Activated B cell treated with CpG ODN at 0.5 μM for 24 hours (primary cell): ENCODE measurements at regions not wholly inside any gene's neighbourhood (a gene's known extent, or its start where the extent isn't known, plus 50 kb on each side); places are given as distances from the start of the nearest gene placed in this dataset.

ENCODE experiments used
- ATAC-seq: fragments of 200-7000 bp; cut with Tn5 transposase; one replicate; pipeline ENCODE4 v1.10.0; 2021; ENCODE audit warnings: low read depth, mild to moderate bottlenecking, moderate library complexity
- CTCF ChIA-PET: fragments of 350-600 bp; sonication (Branson Sonifier 250); formaldehyde crosslinking; loops from one replicate; lab custom pipeline; 2021; ENCODE audit warnings: antibody characterized with exemption; lab: Charles Lee
- POLR2A ChIA-PET: fragments of 350-600 bp; sonication (Branson Sonifier 250); formaldehyde crosslinking; loops from one replicate; lab custom pipeline; 2021; ENCODE audit warnings: antibody characterized with exemption; lab: Charles Lee
- DNase-seq: peaks from one replicate; pipeline ENCODE4 v3.0.0; 2022
- H3K27ac Mint-ChIP-seq: one replicate; pipeline ENCODE4 v1.8.0; 2020; ENCODE audit warnings: mixed read lengths
- H3K27me3 Mint-ChIP-seq: one replicate; pipeline ENCODE4 v1.8.0; 2021; ENCODE audit warnings: mixed read lengths
- H3K36me3 Mint-ChIP-seq: one replicate; pipeline ENCODE4 v1.8.0; 2021; ENCODE audit warnings: low read depth, mixed read lengths
- H3K4me1 Mint-ChIP-seq: one replicate; pipeline ENCODE4 v1.8.0; 2021; ENCODE audit warnings: mixed read lengths
- H3K4me3 Mint-ChIP-seq: one replicate; pipeline ENCODE4 v1.8.0; 2020; ENCODE audit warnings: mild to moderate bottlenecking, mixed read lengths
- H3K9me3 Mint-ChIP-seq: one replicate; pipeline ENCODE4 v1.8.0; 2020; ENCODE audit warnings: mixed read lengths
- intact Hi-C: fragments of 100-400 bp; cut with micrococcal nuclease; formaldehyde crosslinking; loops from one replicate; pipeline ENCODE4 v1.15.1; 2024
- TF ChIP-seq, protein P1 (sequence below): fragments of 200-600 bp; IDR thresholded peaks from one replicate; pipeline ENCODE4 v1.8.0; 2022; ENCODE audit warnings: antibody characterized with exemption, mild to moderate bottlenecking

DNA sequence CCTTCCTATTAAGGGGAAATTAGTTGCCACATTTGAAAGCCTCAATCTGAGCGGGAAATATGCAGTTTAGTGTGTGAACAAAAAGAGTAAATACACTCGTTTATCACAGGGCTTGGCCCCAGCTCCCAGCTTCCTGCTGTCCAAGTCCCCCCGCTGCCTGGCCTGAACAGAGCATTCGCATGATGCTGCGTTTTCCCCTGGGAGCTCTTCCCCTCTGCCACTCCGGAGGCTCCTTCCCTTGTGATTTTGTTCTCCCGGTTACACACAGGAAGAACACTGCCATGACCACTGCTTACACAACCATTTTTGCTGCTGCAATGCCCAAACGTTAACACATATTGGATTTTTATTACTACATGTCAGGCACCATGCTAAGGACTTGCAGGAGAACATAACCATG lies 120.7 kb upstream of the ADARB2 start:
- Mint-ChIP-seq H3K4me1 (no peaks in the 10 kb centered on the region), H3K9me3 (no peaks in the 10 kb centered on the region), H3K4me3 (no peak overlapping the region), H3K27me3 (peaks cover 5% of the 10 kb centered on the region), H3K36me3 (no peaks in the 10 kb centered on the region), H3K27ac (no peak overlapping the region)
- DNase-seq (no peak), ATAC-seq (no peak)
- CTCF ChIA-PET: no interaction called here
- TF ChIP-seq, protein P1, sequence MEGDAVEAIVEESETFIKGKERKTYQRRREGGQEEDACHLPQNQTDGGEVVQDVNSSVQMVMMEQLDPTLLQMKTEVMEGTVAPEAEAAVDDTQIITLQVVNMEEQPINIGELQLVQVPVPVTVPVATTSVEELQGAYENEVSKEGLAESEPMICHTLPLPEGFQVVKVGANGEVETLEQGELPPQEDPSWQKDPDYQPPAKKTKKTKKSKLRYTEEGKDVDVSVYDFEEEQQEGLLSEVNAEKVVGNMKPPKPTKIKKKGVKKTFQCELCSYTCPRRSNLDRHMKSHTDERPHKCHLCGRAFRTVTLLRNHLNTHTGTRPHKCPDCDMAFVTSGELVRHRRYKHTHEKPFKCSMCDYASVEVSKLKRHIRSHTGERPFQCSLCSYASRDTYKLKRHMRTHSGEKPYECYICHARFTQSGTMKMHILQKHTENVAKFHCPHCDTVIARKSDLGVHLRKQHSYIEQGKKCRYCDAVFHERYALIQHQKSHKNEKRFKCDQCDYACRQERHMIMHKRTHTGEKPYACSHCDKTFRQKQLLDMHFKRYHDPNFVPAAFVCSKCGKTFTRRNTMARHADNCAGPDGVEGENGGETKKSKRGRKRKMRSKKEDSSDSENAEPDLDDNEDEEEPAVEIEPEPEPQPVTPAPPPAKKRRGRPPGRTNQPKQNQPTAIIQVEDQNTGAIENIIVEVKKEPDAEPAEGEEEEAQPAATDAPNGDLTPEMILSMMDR: no peak
- POLR2A ChIA-PET: no interaction called here
- intact Hi-C loops: no loop called here

DNA sequence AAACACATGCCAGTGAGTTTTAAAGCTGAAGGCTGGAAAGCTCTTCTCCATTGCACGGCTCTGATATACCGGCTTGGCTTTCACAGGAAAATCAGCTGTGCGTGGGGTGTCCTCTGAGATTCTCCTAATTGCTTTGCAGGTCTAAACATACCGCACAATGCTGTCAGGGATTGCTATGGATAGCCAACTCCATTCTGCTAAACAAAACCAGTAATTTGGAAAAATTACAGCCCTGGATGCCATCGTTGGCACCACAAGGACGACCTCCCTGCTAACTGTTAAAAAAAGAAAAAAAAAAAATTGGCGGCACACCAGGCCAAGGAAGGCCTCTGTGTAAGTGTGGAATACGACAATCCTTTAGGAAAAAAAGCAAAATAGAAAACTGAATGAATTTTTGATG lies 118.6 kb upstream of the ADARB2 start:
- intact Hi-C loops: no loop called here
- peaks cover 5% of the 10 kb centered on the region for H3K27me3 Mint-ChIP-seq
- no peak overlapping the region for H3K4me3 Mint-ChIP-seq
- ChIA-PET CTCF (no interaction called here), POLR2A (no interaction called here)
- DNase-seq: no peak
- H3K4me1 Mint-ChIP-seq: no peaks in the 10 kb centered on the region
- ATAC-seq: no peak
- H3K36me3 Mint-ChIP-seq: no peaks in the 10 kb centered on the region
- H3K9me3 Mint-ChIP-seq: no peaks in the 10 kb centered on the region
- no peak overlapping the region for H3K27ac Mint-ChIP-seq
- TF ChIP-seq, protein P1: no peak

DNA sequence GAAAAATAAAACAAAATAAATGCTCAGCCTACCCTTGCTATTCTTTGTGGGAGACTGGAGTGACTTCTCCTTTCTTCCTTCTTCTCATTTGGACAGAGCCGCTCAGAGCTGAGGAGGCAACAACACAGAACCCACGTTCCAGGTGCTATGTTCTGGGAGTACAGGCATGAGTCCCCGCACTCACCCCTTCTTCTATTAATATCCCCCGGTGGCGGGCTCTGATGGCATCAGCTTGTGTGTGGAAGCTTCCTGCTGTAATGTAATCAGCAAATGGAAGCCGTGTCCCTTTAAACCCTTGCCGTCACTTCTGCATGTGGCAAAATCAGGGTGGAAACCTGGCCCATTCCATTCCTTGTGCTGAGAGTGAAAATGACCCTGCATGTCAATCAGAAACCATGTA lies 116.9 kb upstream of the ADARB2 start:
- peaks cover 5% of the 10 kb centered on the region for H3K27me3 Mint-ChIP-seq
- H3K27ac Mint-ChIP-seq: no peak overlapping the region
- no peaks in the 10 kb centered on the region for H3K36me3 Mint-ChIP-seq
- H3K4me3 Mint-ChIP-seq: no peak overlapping the region
- no peaks in the 10 kb centered on the region for H3K9me3 Mint-ChIP-seq
- H3K4me1 Mint-ChIP-seq: no peaks in the 10 kb centered on the region
- ATAC-seq (no peak), DNase-seq (no peak)
- ChIA-PET POLR2A (no interaction called here), CTCF (no interaction called here)
- intact Hi-C loops: no loop called here
- TF ChIP-seq, protein P1: no peak

DNA sequence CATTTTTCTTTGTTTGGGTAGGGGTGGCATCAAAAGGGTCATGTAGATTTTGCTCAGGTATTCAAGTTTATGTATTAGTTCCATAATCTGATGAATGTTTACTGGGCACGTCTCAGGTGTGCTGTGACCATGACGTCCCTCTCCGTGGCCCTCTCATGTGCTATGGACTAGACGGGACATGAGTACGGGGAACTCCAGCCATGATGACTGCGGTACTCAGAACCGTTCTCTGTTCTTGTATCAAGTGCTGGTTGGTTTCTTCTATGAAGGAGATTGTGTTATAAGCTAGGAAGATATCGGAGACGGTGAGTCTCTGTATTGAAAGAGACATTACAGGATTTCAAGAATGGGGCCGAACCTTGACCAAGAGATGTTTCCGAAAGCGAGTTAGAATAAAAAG lies 116.5 kb upstream of the ADARB2 start:
- Mint-ChIP-seq H3K9me3 (no peaks in the 10 kb centered on the region), H3K4me3 (no peak overlapping the region), H3K27me3 (peaks cover 5% of the 10 kb centered on the region), H3K4me1 (no peaks in the 10 kb centered on the region), H3K27ac (no peak overlapping the region), H3K36me3 (no peaks in the 10 kb centered on the region)
- CTCF ChIA-PET: no interaction called here
- DNase-seq (no peak), ATAC-seq (no peak)
- intact Hi-C loops: no loop called here
- TF ChIP-seq, protein P1: no peak
- POLR2A ChIA-PET: no interaction called here

DNA sequence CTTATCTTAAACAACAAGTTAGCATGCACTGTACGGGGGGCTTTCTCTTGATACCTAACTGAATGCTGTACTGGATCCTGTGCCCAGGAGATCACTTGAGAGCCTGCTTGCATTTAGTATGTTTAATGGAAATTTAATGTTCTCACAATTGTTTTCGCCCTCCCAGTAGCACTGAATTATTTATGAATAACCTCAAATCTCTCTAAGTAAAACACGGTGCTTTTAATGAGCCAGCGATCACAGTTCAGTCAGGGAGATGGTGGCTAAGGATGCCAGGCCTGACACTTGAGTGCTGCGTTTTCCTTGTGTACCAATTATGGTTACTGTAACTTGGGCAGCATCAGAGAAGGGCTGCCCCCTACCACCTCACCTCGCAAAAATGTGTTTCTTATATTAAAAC lies 115.5 kb upstream of the ADARB2 start:
- DNase-seq: no peak
- no peak for ATAC-seq
- ChIA-PET CTCF (no interaction called here), POLR2A (no interaction called here)
- Mint-ChIP-seq H3K27me3 (peaks cover 4% of the 10 kb centered on the region), H3K4me3 (no peak overlapping the region), H3K36me3 (no peaks in the 10 kb centered on the region), H3K4me1 (no peaks in the 10 kb centered on the region), H3K9me3 (no peaks in the 10 kb centered on the region), H3K27ac (no peak overlapping the region)
- intact Hi-C loops: no loop called here
- TF ChIP-seq, protein P1: no peak
